Fibroblast of skin of scalp (primary cell): ENCODE measurements at regions not wholly inside any gene's neighbourhood (a gene's known extent, or its start where the extent isn't known, plus 50 kb on each side); places are given as distances from the start of the nearest gene placed in this dataset.

Experiments used
- DNase-seq: peaks from one replicate; pipeline ENCODE4 v3.0.0-alpha.2; 2013

DNA sequence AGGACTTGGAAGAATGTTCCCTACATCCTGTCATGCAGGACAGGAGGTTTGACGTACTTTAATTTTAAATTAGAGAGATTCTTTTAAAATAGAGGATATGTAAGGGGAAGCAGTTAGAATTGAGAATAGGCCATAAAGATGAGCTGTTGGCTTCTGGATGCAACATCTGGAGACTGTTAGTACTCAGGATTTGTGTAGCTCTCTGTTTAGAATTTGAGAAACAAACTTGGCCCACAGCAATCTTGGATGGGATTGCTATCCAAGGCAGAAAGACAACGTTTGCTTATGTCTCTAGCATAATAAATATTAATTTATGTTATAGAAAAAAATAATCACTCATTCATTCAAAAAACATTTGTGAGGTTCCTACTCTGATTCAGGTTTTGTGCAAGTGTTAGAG lies 398.4 kb upstream of the NOVA1 start:
- no peak for DNase-seq

DNA sequence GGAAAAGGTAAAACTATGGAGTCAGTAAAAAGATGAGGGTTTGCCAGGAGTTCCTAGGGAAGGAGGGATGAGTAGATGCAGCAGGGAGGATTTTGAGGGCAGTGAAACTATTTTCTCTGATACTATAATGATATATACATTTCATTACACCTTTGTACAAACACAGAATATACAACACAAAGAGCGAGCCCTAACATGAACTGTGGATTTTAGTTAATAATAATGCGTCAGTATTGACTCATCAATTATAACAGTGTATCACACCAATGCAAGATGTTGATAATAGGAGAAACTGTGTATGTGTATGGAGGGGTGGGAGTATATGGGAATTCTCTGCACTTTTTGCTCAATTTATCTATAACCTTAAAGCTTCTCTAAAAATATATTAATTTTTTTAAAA lies 404.3 kb upstream of the NOVA1 start:
- no peak for DNase-seq

DNA sequence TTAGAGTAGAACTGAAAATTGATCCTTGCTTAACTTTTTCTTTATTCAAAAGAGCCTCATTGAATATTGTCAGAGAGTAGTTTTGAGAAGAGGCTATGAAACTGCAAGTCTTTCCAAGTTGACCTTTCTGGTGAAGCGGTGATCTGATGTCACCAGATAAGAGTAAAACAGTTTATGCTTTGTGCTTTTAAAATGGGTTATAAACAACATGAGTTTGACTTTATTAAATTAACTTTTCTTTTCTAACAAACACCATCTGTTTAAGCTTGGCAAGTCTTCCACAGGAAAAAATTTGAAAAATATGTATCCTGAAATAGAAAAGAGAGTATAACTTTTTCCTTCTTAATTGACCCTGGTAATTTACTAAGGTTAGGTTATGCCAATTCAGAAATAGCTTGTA lies 408.7 kb upstream of the NOVA1 start:
- DNase-seq: no peak

GRCh38 chr14:27008187-27008586 lies 410.4 kb upstream of the NOVA1 start:
- DNase-seq: no peak

DNA sequence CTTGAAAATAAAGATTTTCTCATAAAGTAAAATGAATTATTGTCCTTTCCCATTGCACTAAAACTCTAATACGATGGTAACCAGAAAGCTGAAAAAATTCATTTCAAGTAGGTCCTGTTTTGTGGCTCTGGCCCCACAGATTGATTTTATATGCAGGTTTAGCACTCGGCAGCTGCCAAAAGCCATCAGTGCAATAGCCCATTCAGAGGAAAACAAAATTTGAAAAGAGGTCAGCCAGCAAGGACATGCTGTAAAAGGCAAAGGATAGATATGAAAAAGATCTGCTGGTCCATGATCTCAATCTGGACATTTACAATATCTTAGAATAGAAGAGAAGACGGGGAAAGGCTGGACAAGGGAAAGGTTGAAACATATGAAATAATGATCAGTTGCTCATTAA lies 414.8 kb upstream of the NOVA1 start:
- DNase-seq: no peak

DNA sequence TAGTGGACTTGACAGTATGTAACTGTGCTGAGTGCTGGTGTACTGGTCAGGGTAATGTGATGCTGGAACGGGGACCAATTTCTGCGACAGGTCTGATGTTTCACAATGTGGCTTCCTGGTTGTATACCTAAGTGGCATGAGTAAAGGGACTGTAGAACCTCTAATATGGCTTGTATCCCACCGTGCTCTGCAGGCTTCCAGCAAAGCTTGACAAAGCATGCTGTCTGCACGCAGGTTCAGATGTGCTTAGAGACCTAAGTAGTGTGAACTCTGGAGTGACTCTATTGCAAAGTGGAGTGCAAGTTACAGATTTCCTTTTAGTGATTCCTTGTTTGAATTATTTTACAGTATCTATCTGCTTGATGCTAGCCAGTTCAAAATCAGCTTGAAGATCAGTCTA lies 415.8 kb upstream of the NOVA1 start:
- no peak for DNase-seq

DNA sequence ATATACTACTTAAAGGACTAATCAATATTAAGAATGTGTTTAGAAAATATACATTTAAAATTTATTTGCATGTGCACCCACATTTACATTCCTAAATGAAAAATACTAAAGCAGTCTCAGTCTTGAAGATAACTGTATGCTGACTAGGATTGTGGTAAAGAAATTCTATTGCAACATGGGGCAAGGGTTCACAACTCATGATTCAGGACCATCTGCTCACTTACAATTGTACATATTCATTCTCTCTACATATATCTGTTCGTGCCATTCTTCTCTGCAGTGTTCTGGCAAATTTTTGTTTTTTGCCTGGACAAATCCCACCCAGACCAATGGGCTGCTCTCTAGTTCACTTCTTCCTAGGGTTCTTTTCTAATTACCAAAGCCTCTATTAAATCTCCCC lies 417.2 kb upstream of the NOVA1 start:
- no peak for DNase-seq

DNA sequence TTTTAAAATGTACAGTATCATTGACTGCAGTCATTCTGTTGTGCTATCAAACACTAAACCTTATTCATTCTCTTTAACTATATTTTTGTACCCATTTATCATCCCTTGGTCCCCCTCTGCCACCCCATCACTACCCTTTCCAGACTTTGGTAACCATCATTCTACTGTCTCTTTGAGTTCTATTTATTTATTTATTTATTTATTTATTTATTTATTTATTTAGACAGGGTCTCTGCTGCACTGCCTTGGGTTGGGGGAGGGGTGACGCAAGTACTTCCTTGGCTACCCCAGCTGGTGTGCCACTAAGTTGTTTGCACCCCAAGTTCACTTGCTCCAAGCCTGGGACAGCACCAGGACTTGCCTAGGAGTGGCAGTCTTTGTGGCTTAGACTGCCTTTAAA lies 427.8 kb upstream of the NOVA1 start:
- DNase-seq: no peak

- DNase-seq: no peak
Observed at GRCh38 chr14:27026097-27026496, 428.3 kb upstream of the NOVA1 start.

DNA sequence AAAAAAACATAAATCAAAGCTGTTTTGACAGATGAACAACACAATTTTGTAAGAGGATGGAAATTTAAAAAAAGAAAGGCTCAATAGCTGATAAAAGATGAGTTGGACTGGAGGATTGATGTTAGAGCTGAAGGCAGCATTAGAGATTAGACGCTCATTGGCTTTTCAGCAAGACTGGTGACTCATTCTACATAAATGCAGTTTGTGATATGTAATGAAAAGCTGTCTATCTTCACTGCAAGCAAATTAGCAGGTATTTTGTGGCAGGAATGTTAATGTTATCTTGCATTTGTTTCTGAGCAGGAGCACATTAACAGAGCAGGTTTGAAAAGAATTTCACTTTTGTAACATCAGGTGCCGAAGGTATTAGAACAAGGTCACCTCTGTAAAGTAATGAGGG lies 442.7 kb upstream of the NOVA1 start:
- no peak for DNase-seq

GRCh38 chr14:27049701-27050100 lies 451.9 kb upstream of the NOVA1 start:
- DNase-seq: no peak

- no peak for DNase-seq
Observed at GRCh38 chr14:27050208-27050607, 452.4 kb upstream of the NOVA1 start.

GRCh38 chr14:27056586-27056985 lies 458.8 kb upstream of the NOVA1 start:
- no peak for DNase-seq

- DNase-seq: no peak
Observed at GRCh38 chr14:27061299-27061698, 463.5 kb upstream of the NOVA1 start.

DNA sequence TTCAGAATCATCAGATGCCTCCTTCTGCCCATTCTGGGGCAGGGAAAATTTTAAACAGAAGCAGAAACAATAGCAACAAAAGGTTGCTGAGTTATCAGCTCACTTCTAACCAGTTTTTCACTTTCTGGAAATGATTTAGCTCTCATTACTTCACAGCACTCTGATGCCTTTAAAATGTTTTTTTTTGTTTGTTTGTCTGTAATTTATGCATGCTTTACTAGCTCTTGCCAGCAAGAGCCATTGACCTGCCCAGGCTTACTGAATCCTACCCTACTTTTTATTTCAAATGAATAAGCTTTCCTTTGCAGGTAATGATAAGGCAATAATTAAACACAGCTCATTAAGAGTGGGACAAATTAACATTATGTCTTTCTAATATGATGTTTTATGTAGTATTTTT lies 466.1 kb upstream of the NOVA1 start:
- DNase-seq: no peak

- no peak for DNase-seq
Observed at GRCh38 chr14:27065886-27066285, 468.1 kb upstream of the NOVA1 start.

DNA sequence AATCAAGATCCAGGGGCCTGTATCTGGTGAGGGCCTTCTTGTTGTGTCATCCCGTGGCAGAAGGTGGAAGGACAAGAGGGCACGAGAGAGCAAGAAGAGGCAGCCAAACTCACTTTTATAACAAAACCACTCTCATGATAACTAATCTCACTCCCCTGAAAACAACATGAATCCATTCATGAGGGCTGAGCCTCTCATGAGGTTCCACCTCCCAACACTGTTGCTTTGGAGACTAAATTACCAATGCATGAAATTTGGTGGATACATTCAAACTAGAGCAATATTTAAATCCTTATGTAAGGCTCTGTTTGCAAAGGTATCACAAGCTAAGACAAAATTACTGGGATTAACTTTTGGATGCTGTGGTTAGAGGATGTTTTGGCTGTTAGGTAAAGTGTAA lies 470.1 kb upstream of the NOVA1 start:
- no peak for DNase-seq

- DNase-seq: no peak
Observed at GRCh38 chr14:27072589-27072988, 474.8 kb upstream of the NOVA1 start.

- DNase-seq: no peak
Observed at GRCh38 chr14:27075503-27075902, 477.7 kb upstream of the NOVA1 start.

DNA sequence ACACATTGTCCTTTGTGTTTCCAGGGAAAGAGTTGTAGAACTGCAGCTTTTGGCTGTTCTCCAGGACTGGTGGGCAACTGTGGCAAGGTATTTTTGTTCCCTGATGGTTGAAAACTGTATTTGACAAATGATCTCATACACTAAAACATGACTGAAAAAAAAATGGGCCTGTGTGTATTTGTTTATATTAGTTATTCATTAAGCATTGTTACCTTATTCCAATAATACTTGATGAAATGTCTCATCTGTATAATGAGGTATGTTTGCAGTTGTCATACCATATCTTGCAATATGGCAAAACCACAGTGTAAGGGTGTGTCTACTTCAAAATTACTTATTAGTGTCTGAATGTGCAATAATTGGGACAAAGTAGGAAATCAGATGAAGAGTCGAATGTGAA lies 479.4 kb upstream of the NOVA1 start:
- no peak for DNase-seq

GRCh38 chr14:27077710-27078109 lies 479.9 kb upstream of the NOVA1 start:
- no peak for DNase-seq

GRCh38 chr14:27078191-27078590 lies 480.4 kb upstream of the NOVA1 start:
- DNase-seq: peak; percentile 38

- peak; percentile 53 for DNase-seq
Observed at GRCh38 chr14:27079716-27080115, 481.9 kb upstream of the NOVA1 start.

GRCh38 chr14:27085500-27085899 lies 487.7 kb upstream of the NOVA1 start:
- DNase-seq: no peak

- DNase-seq: no peak
Observed at GRCh38 chr14:27090716-27091115, 492.9 kb upstream of the NOVA1 start.

- DNase-seq: no peak
Observed at GRCh38 chr14:27091973-27092372, 494.1 kb upstream of the NOVA1 start.
